RKO (cell line): ENCODE measurements at regions not wholly inside any gene's neighbourhood (a gene's known extent, or its start where the extent isn't known, plus 50 kb on each side); places are given as distances from the start of the nearest gene placed in this dataset.

Experiments used
- DNase-seq: peaks from one replicate; pipeline ENCODE4 v3.0.0-alpha.2; 2016; ENCODE audit warnings: low spot score

DNA sequence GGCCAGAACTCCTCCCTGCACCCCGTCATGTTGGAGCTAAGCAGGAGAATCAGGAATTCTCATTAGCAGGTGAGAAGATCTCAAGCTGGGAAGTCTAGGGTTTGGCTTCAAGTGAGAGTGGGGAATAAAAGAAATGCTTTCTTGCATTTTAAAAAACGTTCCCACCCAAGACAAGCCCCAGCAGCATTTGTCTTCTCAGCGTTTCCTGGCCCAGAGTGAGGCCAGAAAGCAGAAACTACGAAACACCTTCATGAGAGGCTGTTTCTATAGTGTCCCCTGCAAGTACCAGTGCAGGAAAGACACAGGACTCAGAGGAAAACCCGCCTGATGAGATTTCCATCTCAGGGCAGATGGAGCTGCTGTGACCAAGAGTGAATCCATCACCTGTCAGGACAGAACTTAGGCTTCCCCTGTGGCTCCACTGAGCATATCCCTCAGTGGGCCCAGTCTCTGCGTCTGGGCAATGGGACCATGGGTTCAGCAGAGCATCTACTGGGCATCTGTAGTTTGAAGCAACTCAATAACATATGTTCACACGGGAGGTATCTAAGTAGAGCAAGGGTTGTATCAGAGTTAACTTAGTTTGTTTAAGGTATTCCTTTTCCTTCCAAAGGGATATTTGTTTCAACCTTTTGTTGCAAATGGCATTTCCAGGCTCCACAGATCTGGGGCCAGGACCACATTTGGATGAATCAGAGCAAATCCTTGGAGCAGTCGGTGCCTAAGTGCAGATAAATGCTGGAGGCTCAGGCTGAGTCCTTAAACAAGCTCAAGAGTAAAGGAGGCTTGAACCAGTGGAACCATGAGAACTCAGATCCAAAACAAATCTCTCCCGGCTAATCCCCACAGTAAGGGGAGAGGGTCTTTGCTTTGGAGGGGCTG, 548.3 kb downstream of the MIAT start:
- DNase-seq, result no peak

DNA sequence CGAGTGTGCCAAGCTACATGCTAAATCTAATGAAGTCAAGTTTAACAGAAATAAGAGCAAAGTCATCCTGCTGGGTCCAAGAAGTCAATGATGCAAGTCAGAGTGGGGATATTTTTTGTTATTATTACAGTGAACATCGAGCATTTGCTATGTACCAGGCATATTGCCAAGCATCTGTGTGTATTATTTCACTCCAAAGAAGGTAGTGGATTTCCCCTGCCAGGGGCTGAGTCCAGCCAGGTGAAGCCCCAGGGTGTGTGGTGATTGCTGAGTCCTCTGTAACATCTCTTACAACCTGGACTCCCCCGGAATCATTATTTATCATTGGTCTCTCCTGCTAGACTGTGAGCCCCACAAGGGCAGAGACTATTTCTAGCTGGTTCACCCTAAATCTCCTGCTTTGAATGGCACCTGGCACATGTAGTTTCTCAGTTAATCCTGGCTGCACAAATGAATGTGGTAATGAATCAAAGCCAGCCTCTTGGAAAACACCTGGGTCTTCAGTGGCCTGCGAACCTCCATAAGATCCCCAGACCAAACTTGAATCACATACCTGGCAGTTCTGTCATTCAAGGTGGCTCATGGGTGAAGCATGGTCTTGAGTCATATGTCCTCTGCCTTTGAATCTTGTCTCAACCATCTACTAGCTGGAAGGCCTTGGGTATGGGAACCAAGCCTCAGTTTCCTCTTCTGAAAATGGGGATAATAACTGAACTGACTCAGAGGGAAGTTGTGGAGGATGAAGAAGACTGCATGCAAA, 549.2 kb downstream of the MIAT start:
- no peak for DNase-seq

DNA sequence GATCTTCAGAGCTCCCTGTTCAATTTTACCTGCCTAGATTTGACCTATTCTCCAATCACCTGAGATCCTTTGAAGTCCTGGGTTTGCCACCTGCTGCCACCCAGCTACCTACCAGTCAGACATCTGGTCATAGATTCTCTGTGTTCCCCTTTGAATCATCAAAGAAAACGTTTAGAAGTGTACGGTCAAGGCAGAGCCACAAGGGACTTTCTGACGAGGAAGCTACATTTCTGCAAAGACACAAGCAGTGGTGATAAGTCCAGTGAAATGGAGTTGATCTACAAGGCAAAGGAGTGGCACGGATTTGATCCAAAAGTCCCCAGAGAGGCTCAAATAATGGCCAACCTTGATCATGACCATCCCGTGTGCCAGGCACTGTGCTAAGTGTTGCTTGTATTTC, 549.9 kb downstream of the MIAT start:
- no peak for DNase-seq

DNA sequence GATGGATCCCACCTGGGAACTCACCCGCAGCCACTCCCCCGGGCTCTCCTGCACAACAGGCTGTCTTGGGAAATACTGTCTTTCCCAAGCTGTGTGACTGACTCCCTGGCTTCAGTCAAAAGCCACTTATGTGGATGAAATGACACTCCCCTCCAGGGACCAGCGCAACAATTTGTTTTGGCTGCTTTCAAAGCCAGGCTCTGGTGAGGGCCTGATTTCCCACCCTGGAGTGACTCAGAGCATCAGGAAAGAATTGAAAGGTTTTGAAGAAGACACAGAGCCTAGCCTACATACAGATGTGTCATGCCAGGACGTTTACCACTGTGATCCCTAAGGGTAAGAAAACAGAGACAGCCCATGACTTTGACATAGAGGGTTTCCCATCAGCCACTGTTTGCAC, 550.5 kb downstream of the MIAT start:
- no peak for DNase-seq

DNA sequence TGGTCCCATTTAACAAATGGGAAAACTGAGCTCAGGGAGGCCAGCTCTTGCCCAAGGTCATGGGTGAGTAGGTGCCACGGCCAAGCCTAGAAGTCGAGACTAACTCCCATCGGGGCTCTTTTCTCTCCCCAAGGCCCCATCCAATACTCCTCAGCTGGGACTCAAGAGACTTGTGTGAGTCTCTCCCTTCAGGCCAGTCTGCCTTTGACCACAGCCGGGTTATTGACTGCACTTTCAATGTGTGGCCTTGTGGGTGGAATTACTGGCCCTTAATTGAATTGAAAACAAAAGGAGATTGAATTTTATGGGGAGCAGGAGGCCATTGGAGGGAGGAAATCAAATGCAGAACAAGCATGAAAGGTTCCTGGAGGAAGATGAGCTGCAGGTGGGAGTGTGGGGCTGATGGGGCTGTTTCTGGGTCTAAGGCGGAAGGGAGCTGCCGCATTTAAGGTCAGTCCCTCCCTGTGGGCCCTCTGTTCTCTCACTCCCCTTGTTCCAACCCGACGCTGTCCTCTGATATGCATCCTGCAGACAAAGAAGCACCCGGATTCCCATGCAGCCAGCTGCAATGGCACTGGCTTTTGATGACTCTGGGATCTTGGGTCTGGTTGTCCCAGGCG, 552.8 kb downstream of the MIAT start:
- no peak for DNase-seq

DNA sequence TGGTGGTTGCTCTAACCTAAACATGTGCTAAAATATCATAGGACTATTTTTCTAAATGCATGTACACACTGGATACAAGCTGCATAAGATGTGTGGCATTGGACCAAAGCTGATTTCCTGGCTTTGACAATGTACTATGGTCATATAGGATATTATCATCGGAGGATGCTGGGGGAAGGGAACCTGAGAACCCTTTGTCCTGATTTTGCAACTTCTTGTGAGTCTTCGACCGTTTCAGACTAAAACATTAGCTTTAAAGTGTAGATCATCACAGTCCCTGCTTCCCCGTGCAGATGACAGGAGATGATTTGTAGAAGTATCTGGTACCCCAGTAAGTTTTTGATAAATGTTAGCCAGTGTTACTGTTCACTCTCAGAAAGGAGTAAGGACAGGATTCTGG, 554.7 kb downstream of the MIAT start:
- no peak for DNase-seq

DNA sequence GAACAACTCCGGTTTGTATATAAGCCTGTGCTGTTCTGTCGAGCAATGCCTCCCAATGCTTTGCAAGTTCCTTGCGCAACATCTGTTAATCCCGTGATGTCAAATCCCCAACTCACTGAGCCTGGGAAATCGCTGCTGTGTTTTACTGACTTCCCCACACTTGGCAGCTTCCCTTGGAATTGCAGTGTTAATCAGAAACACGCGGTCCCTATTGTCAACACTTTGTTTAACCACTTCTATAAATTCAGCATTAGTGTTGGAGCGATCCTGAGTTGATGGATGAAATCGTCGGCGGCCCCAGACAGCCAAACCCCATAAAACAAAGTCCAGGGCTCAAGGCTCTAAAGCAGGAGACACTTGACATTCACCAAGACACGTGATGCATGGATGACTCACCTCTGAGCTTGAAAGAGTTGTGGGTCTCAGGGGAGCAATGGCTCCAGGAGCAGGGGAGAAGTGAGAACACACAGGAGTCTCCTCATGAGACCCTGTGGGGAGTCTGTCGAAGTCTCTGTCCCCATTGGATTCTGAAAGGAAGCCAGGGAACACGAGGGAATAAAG, 555.3 kb downstream of the MIAT start:
- no peak for DNase-seq

DNA sequence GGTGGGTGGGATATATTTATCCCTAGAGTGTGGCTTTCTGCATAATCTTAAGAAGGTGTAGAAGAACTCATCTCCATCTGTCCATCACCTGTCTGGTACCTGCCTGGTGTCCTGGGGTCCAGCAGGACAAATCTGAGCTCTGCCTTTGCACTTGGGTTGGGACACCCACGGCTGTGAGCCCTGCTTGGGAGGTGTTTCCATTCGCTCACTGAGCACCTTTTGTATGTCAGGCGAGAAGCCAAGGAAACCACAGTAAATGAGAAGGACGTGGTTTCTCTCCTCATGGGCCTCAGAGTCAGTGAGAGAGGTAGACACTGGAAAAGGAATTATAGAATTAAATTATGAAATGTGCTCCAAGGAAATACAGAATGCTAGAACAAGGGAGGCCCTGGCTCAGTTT, 555.9 kb downstream of the MIAT start:
- DNase-seq, result no peak

DNA sequence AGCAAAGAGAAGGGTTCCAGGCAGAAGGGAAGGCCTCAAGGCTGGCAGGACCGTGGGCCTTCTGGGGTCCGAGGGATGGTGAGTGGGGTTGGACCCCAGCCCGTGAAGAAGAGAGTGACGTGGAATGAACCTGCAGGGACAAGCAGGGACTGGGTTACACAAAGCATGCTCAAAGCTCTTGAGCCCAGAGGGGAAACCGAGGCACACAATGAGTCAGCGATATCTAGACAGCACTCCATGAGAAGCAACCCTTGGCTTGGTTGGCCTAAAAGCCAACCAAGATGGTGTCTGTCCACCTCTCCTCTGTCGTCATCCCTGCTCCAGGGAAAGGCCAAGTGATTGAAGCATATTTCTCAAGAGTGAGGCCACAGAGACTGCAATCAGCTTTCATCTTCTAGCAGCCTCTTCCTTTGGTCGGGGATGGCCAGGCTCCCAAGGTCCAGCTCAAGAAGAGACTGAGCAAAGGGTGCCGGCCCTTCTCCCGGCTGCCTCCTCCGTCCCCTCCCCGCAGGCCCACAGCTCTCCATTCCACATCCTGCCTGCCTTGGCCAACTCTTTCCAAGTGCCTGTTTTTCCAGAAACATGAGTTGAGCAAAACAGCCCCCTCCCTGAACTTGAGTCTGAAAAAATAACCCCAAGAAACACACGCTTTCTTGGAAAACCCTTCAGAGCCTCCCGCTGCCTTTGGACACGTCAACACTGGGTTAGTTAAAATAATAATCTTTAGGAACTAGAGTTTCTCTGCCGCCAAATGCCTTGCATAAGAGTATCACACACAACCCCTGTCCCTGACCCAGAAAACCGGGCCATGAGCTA, 556.6 kb downstream of the MIAT start:
- DNase-seq, result no peak

DNA sequence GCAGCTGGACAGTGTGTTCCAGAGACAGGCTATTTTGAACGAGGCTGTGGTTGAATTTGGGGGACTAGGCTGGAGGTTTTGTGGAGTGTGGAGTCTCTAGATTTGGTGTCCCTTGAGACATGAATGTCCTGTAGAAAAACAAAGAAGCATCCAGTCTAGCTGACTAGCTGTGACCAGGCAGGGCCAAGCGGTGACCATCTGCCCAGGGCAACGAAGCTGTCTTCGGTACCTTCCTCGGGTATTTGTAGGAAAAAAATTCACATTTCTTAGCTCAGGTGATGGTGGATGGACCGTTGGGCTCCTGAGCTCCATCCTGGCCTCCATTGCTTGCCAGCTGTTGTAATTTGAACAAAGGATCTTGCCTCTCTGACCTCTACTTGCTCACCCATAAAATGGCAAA, 557.3 kb downstream of the MIAT start:
- no peak for DNase-seq

DNA sequence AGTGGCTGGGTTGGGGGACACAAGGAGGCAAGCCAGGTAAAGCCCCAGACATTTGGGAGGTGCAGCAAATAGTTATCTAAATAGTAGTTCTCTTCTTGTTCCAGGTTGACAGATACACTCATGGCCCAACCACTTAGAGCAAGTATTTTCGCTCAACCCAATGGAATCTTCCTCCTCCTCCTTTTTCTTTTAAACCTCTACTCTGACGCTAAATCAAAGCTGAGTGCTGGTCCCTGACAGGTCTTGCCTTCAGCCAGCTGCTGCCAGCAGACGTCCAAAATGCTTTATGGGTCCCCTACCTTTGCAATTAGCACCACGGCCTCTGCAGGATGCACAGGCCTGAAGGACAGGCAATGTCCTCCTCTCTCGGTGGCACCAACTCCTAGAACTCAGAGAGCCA, 558.5 kb downstream of the MIAT start:
- DNase-seq, result no peak

DNA sequence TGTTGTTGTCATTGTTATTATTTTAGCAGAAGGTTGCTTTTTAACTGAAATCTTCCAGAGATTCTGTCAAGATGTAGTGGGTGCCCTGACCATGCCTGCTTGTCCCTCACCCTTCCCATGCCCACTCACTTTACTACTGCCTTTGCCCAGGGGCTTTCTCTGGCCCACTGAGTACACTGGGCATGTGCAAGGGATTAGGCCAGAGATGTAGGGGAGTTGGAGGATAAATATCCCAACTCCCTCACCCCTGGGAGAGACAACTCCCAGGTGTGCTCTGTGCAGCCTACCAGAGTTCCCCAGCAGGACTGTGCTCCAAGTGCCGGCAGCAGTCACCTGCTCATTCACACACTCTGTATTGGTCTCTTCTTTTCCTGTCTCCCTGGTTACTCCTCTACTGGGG, 559.1 kb downstream of the MIAT start:
- DNase-seq, result no peak

DNA sequence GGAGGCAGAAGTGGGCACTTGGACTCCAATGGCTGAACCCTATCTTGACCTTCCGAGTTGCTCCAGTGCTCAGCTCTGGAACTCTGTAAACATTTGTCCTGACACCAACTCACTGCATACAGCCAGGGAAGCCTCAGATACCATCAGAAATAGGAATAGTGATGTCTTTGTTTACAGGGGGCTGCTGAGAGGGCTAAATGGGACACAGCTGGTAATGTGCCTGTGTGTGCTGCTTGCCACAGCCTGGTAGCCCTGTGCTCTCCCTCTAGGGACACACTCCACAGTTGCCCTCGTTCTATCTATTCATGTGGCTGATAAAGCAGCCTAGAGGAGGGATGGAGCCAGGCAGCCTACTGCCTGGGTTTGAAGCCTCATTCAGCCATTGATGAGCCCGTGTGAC, 559.8 kb downstream of the MIAT start:
- no peak for DNase-seq

DNA sequence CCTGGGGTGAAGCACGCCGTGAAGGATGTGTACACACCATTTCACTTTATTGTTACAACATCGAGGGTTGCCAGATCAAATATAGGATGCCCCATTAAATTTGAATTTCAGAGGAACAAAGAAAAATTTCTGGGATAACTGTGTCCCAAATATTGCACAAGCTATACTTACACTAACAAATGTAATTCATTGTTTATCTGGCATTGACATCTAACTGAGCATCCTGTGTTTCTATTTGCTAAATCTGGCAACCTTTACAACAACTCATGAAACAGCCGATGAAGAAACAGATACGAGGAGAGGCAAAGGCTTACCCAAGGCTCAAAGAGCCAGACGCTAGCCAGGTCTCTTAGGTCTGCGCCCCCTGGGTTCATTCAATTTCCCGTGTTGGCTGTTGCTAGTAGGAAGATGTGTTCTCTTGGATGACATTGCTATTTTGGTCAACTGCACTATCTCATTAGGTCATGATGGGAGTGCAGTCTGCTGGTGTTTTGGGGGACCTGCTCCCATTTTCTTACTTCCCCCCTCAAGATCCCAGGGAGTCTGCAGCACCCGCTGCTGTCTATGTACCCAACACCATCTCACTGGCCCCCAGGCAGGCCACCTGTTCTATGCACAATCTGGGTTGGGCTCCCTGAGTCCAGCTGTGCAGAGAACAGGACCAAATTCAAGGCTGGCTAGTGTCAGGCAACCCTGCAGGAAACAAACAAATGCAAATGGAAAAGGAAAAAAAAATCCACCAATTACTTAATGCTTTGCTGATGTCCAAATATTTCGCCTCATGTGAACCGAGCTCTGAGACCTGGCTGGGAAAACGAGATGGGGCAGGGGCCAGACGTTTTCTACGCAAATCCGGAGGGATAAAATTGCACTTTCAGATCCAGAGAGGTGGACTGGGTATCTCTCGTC, 560.9 kb downstream of the MIAT start:
- no peak for DNase-seq

DNA sequence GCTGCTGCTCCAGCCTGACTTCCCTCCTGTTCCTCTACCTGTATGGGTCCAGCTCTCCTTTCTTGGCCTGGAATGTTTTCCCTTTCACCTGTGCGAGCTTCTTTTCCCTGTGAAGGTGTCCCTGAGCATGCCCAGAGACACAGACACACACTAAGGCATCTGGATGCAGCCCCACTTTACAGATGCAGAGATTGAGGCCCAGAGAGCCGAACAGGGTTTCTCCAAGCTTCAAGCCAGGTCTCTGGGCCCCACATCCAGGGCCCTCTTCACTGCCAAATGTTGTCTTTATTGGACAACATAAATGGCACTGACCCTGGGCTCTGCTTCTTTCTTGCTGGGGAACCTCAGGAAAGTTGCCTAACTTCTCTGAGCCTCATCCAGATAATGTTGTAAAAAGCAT, 561.6 kb downstream of the MIAT start:
- DNase-seq, result no peak

DNA sequence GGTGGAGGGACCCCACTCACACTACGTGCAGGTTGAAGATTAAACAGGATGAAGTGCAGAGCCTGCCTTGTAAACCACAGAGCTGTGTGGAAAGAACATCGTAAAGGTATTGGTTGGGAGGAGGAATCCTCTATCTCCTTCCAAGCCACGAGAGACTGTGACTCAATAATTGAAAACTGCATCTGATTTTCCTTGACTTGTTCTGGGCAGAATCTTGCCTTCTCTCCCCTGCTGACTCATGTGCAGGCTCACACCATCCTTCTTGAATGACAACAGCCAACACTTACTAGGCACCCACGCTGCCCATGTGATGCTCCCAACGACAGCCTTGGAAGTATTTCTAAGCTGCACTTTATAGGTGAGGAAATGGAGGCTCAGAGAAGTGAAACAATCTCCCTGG, 563.0 kb downstream of the MIAT start:
- DNase-seq, result no peak

DNA sequence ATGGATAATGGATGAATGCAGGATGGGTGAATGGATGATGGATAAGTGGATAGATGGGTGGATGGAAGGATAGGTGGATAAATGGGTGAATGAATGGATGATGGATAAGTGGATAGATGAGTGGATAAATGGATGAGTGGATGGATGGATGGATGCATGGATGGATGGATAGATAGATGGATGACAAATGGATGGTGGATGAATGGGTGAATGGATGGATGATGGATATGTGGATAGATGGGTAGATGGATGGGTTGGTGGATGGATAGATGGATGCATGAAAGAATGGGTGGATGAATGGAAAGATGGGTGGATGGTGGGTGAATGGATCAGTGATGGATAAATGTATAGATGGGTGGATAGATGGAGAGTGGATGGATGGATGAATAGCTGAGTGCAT, 564.8 kb downstream of the MIAT start:
- DNase-seq, result no peak

DNA sequence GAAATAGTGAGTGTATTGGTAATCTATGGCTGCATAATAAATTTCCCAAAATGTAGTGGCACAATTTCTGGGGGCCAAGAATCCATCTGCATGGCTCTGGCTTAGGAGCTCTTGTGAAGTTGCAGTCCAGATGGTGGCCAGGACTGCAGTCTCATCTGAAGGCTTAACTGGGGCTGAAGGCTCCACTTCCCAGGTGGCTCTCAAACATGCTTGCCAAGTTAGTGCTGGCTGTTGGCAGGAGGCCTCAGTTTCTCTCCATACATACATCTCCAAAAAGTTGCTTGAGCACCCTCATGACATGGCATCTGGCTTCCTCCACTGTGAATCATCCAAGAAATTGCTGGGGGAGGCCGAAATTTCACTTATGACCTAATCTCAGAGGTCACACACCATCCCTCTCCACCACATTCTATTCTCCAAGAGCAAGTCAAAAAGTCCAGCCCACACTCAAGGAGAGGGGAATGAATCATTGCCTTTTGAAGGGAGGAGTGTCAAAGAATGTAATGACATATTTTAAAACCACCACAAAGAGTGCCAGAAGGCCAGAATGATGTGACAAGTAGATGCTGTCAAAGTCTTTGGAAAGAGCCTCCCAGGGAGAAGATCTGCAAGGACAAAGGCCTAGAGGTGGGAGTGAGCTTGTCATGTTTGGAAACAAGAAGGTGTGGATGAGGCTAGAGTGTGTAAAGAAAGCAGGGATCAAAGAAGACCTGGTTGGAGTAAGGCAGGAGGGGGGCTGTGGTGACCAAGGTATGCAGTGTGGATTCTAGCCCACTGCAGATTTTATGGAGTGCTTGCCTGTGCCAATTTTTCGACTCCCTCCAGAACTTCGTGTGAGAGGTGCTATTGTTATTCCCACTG, 566.2 kb downstream of the MIAT start:
- DNase-seq, result no peak

DNA sequence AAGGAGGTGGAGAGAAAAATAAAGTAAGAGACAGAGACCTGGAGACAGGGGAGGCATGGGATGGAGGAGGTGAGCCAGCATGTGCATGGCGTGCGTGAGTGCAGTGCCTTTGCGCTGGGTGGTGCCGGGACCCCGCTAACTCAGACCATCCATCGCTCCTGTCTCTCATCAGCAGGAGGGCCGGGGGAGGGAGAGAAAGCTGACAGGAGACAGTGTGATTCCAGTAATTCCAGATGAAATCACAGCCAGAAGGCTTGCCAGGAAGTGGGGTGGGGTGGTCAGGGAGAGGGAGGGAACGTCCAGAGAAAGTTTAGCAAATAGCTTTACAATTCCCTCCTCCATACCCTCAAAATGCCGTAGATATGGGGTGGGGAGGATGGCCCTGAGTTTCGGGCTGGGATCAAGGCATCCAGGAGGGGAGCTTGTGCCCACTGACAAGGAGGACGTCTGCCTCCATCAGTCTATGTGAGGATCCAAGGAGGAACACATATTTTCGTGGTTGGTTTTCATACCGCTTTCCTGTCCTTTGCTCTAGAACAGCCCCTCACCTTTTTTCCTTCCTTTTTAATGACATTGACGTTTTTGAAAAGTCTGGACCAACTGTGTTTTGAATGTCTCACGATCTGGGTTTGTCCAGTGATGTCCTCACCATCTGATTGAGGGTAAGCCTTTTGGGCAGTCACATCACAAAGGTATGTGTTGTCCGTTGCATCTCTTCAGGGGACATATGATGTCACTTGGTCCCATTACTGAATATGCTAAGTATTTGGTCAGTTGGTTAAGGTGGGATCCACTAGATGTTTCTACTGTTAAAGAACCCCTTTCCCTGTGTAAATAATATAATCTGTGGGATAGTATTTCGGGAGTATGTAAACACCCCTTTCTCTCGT, 567.3 kb downstream of the MIAT start:
- DNase-seq, result no peak
